NCI-H345 treated with DMSO at 0.1 percent for 48 hours (cell line): ENCODE measurements at regions not wholly inside any gene's neighbourhood (a gene's known extent, or its start where the extent isn't known, plus 50 kb on each side); places are given as distances from the start of the nearest gene placed in this dataset.

Experiments
- DNase-seq: peaks from one replicate; lab custom pipeline; 2025; ENCODE audit not compliant: unreplicated experiment; lab: John Stamatoyannopoulos, UW

DNA sequence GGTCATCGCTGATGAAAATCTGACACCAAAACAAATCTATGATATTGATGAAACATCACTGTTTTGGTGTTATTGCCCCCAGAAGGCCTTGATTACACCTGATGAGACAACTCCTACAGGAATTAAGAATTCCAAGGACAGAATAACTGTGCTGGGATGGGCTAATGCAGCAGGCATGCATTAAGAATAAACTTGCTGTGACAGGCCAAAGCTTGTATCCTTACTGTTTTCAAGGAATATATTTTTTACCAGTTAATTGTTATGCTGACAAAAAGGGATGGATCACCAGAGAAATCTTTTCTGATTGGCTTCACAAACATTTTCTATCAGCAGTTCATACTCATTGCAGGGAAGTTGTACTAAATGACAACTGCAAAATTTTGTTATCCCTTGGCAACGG is 278.2 kb downstream of the IKZF2 start:
- DNase-seq = no peak

DNA sequence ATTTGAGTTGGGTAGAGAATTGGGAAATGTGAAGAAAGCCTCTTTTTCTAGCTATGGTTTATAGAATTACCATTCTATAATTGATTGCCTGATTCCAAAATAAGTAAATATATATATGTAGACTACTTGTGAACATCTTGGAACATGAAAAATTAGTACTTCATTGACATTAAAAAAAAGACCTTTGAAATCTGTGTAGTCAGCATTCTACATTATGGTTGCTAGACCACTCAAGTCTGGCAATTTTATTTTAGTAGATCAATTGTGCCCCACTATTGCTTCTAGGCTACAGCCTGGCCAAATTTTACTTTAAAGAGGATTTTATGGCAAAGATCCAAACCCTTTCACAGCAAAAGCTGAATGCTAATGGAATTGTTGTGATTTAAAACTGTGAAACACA is 279.8 kb downstream of the IKZF2 start:
- no peak for DNase-seq

DNA sequence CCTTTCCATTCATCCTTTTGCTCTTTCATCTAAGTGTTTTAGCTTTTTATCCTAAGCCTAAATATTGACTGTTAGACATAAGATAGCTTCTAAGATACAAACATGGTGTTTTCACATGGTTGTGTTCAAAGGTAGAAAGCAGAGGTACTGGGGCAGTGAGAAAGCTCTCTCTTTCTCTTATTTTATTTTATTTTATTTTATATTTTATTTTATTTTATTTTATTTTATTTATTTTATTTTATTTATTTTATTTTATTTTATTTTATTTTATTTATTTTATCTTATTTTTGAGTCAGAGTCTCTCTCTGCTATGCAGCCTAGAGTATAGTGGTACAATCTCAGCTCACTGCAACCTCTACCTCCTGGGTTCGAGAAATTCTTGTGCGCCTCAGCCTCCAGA is 287.2 kb downstream of the IKZF2 start:
- no peak for DNase-seq

DNA sequence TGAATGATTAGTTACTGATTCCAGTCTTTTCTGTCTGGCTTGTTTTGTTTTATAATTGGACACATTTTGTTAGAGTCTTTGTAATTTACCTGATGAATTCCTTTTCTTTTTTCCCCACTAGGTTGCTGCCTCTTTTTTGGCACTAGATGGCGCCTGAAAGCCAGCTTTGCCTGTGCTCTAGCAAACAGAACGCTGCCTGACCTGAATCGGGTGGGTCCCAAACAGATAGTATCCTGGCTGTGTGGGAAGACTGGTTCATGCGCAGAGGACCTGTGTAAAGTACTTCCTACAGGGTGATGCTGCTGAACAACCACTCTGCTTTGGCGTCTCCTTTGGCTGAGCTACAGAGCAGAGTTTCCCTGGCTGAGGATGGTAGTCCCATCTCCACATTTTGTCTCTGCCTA is 288.2 kb downstream of the IKZF2 start:
- DNase-seq = no peak

DNA sequence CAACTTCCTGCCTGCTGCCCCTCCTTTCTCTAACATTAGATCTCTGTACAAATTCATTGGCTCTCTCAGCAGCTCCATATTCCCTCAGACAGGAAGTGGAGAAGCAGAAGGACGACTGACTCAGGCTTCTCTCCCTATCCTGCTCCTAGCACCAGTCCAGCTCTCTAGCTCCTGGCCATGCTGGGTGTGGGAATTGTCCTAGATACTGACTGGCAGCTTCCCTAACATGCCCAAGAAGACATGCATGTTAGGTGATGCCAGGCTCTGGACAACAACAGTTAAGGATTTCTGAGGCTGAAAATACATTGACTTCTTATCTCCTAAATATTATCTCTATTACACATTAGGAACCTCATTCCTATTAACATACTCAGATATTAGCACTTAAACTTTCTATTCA is 292.9 kb downstream of the IKZF2 start:
- DNase-seq = no peak

DNA sequence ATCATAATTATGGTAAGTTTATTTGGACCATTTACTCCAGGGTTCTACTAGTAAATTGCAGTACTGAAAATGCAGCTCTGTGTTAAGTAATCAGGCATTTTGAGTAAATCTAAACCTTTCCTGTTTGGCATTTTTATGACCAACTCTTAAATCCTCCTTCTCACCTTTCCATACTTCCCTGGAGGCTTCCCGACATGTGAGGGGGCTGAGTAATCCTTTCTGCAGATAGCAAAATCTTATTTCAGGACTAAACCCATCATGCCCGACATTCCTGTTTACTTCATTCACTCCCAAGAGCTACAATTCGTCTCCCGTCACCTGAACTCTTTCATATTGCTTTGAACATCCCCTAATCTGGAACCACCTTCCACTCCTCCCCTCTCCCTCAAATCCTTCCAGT is 296.6 kb downstream of the IKZF2 start:
- no peak for DNase-seq

DNA sequence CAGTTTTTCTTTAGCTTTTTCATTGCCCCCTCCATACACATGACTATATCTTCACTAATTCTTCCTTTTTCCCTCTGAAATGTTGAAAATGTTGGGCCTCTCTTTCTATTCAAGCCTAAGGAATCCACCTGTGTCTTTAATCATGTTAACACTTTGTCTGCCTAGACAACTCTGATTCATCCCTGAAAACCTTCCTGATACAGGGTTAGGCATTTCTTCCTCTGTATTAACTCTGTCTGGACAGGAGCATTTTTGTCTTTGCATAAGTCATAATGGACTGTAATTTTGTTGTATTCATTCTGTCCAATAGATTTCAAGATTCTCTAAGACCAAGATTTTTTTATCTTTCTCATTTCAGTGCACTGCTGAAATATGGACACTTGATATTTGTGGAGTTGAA is 297.3 kb downstream of the IKZF2 start:
- no peak for DNase-seq

DNA sequence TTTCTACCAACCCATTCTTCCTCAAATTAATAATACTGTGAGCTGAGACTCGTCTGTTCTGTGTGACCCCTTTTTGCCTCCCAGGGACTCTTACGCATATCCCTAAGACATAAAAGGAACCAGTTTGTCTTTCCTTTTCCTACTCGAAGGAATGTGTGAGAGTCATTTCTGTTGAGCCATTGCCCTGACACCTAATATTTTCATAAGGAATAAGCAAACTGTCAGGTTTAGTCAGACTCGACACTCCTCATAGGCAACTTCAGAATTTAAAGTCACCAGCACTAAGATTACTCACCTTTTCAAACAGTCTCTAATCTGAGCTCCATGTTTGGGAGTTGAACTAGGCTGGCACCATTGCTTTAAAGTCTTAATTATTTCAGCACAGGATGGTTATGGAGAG is 305.5 kb downstream of the IKZF2 start:
- no peak for DNase-seq

DNA sequence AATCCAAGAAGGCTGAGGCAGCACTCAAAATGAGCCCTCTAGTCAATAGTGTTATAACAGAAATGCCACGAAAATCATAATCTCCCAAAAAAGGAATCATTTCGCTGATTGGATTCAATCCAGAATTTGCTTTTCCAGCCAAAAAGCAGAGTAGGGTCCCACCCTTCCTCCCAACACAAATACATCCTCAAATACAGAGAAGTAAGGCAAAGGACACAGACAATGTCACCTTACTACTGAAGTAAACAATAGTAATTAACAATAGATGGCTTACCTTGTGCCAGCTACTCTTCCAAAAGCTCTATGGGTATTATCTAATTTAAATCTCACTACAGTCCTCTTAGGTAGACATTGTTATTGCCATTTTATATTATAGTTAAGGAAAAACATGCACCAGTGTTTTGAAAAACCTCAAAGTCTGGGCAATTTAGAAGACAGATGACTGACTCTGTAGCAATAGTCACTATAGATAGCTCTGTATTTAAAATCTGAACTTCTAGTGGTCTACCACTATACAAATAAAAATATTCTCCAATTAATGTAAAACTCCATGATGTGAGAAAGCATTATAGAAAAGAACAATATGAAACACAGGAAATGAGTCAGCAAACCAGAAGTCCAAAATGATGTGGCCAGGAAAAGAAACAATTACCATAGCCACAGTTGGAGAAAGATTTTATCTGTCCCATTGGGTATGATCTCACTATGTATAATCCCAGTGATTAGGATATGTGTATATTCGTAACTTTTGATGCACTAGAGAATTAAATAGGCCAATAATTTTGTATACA is 305.0 kb upstream of the ERBB4 start:
- DNase-seq = no peak

DNA sequence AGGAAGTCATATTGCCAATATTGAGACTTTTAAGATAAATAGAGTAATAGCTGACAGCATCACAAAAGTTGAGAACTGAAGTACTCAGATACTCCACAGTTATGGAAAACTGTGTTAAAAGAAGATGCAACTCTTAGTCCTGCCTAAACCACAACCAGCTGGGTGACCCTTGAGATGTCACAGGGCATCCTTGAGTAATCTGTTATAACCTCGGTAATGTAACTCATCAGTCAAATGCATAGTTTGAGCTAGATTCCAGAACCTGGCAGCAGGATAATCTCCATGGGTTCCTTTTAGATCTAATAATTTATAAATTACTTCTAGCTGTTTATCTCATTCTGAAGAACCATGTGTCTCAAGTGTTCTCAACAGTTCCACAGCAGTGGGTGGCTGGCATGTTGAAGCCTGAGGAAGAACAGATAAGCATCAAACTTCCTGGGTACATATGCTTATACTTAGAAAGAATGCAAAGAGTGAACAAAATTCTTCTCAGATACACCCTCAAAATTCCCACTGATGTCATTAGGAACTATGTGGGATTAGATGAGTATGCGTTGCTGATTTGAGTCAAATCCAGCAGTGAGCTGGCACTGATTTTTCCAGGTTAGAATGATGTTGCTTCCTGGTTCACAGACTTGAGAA is 304.1 kb upstream of the ERBB4 start:
- no peak for DNase-seq

DNA sequence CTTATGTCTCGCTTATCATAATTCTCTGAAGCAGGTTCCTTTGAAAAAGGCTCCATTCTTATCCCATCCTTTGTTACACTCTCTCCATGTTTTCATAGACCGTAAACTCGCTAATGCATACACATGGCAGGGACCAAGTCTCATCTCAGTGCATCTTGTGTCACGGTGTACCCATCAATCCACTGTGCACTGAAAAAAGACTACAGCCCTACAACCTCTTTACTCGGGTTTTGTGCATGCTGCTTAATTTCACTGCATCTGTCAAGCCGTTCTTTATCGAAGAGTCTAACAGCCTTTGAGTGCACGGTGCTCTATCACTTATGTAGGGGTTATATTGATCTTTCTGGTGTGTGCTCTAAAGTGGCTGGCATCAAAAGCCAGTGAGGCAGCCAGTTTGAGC is 302.9 kb upstream of the ERBB4 start:
- DNase-seq = peak; percentile 43

DNA sequence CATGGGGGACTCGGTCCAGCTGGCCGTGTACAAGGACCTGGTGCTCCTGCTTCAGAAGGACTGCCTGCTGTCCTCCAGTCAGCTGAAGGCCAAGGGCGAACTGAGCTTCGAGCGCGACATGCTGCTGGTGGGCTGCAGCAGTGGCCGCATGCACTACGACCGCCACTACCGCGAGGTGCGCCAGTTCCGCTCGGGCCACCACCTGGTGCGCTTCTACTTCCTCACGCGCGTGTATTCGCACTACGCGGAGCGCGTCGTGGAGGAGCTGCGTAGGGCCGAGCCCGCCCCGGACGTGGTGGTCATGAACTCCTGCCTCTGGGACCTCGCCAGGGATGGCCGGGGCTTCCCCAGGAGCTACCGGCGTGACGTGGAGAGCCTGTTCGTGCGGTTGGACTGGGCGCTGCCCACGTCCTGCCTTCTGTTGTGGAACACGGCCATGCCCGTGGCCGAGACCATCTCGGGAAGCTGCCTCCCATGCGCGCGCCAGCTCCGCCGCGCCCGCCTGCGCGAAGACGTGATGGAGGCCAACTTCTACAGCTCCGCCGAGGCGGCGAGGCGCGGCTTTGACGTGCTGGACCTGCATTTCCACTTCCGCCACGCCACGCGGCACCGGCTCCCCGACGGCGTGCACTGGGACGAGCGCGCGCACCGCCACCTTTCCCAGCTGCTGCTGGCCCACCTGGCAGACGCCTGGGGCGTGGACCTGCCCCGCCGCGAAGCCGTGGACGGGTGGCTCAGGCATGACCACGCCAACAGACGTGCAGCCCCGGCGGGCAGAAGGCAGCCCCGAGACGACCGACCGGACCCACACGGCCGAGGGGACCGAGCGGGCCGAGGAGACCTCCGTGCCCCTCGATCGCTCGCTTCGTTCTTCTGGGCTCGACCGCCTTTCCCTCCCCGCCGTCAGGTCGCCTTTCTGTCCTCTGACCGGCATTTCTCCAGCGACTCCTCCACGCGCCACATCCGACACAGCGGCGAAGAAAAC is 293.9 kb upstream of the ERBB4 start:
- DNase-seq = no peak

DNA sequence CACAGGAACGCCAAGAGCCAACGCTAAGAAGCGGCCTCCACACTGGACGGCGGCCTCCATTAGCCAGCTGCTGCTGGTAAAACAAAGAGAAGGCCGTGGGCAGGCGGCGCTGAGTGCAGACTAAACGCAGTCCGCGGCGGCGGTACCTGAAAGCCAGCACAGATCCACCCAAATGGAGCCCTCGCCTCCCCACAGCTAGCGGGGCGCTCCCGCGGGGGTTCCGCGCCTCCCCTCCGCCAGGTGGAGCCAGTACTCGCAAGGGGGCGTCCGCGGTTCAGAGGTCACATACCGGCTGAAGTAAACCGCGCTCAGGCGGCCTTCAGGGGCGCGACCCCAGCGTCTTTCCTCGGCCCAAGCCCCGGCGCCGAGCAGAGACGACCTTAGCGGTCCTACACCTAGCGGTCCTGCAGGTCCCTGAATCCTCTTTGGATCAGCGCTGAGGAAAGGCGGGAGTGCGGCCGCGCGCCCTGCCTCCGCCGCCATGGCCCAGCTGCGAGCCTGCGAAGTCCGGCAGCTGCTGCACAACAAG is 293.1 kb upstream of the ERBB4 start:
- DNase-seq = no peak

DNA sequence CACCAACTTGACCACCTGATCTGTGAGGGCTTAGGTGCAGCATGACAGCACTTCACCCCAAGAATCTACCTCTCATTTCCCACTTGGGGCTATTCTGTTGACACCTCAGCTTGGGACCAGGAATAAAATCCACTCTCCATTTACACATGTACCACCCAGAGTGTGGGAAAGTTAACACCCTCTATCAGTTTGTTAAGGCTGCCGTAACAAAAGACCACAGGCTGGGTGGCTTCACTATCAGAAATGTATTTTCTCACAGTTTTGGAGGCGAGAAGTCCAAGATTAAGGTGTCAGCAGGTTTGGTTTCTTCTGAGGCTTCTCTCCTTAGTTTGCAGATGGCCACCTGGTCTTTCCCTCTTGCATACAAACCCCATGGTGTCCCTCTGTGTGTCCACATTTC is 277.7 kb upstream of the ERBB4 start:
- DNase-seq = no peak

DNA sequence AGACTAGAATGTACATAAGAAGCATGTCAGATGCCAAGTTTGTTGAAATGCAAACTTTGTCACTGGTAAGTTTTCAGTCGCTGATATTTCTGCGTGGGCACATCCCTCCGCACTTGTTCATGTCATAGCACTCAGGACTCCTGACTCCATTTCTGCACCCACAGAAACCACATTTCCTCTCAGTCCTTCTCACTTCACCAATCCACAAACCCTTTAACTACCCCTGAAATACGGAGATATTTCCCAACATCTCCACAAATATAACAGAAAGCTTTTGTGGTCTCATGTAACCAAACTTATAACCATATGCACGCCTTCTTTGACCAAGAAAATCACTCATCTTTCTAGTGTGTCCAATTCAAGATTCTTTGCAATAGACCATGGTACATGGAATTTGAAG is 276.9 kb upstream of the ERBB4 start:
- DNase-seq = no peak

DNA sequence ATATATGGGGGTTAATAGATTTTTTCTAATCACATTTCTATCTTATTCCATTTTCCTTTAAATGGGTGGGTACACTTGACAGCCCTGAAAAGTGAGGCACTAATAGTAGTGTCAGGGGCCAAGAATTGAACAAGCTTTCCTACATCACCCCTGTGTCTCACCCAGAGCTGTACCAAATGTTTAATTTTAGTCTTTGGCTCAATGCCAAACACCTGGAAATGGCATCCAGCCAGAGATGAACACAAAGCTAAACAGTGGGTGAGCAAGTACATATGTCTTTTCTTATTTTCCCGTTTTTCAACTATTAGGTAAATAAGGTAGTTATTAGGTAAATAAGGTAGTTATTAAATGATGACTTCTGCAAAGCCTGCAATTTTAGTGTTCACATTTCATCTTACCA is 276.3 kb upstream of the ERBB4 start:
- peak; percentile 69 for DNase-seq

DNA sequence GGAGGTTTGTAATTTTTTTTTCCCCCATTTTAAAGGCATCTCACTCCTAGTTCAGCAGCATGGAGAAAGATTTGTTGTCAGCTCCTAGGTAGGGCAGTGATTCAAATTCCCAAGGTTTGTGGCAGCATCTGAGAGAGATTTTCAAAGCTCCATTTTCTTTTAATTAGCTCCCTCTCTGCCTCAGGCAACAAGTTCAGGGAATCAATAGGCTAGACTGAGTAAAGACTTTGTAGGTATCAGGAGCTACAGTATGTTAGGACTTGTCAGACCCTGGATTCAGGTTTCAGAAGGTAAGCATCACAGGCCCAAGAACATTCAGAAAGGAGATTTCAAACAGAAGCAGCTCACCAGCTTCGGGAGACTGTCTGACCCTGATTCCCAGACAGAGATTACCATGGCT is 273.3 kb upstream of the ERBB4 start:
- no peak for DNase-seq

DNA sequence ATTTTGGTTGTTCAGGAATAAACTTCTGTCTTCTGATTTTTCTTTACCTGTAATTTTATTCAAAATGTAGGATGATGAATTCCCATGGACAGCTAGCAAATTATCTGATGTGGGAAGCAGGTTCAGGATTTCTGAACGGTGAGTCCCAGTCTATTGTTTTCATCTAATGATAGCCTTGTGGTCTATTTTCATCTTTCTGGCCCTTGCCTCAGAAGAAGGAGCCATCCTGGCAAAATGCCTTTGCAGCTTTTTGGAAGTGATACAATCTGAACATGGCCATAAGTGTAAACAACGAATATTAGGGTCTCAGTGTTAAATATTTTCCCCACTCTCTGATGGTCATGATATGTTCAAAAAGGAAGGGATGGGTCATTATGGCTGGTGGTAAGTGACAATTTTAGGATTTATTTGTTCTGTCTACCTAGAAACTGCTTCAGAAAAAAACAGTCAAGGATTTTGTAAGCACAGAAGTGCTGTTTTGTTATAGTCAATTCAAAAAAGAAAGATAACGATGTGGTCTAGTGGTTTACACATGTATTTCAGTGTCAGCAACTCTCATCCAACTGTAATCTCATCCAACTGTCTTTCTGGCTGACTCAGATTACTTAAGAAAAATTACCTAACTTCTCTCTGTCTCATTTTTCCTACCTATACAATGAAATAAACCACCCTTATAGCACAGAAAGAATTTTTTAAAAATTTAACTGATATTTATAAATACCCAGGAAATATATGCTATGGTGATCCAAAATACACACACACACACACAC is 272.6 kb upstream of the ERBB4 start:
- no peak for DNase-seq

DNA sequence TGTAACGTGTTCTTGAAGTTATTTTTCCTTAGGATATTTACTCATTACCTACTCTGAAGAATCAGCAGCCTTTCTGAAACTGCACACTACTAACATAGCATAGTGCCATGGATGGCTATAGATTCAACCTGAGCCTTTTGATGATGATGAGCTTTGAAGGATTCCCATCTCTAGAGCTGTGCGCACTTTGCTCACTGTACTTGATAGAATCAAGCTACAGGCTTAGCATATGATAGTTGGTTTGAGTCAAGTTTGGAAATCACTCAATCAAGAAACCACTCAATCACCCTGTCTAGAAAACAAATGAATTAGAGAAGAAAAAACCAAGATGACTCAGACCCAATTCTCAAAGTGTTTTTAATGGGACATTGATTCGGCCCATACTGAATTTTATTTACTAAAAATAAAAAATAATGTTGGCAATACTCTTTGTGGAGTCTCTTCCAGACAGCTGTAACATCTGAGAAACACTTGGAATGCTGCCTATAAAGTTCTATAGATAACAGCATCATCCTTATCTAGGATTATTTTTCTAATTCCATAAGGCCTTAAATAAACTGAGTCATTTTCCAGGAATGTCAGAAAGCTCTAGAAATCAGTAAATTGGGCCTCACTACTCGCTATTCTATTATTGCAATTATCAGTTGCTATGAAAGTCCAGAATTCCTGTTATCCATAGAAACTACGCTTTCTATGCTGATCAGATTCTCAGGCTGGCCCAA is 259.0 kb upstream of the ERBB4 start:
- no peak for DNase-seq

DNA sequence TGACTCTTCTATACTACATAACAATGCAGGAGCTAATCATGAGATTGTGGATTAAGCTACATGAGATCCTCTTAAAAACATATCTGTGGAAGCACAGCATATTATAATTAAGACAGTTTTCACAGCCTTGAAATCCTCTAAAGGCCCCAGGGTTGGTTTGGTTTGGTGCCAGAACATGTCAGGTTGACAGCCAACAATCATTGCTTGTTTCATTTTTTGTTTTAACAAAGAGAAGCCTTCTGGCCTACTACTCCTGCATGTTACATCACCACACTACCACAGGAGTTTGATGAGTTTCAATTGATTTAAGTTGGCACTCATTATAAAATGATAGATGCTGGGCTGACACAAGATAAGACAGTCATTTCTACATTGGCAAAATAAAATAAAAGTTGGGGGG is 255.9 kb upstream of the ERBB4 start:
- no peak for DNase-seq
